Esophagus muscularis mucosa (tissue), 4 donors: ENCODE measurements at regions not wholly inside any gene's neighbourhood (a gene's known extent, or its start where the extent isn't known, plus 50 kb on each side); places are given as distances from the start of the nearest gene placed in this dataset.

Experiments
- DNase-seq: peaks from one replicate; pipeline ENCODE4 v3.0.0-alpha.2; 2017; ENCODE audit errors: extremely low spot score
- H3K27ac ChIP-seq, 4 donors: fragments of 200-600 bp; sonication (generic); replicated peaks in 1 of 4; 1 replicate in 3 of 4; 2 replicates in 1 of 4; pipeline ENCODE4 v1.5.1; 2016 to 2019; ENCODE audit warnings: mild to moderate bottlenecking in 1 of 4
- H3K27me3 ChIP-seq, 4 donors: fragments of 200-600 bp; sonication (generic); one replicate each; pipeline versions ENCODE4 v1.5.1 to v1.6.0; 2016 to 2019
- H3K36me3 ChIP-seq, 4 donors: fragments of 200-600 bp; sonication (generic); one replicate each; pipeline ENCODE4 v1.5.1; 2016 to 2019
- H3K4me1 ChIP-seq, 4 donors: fragments of 200-600 bp; sonication (generic); one replicate each; pipeline ENCODE4 v1.5.1; 2016 to 2019
- H3K4me3 ChIP-seq, 4 donors: fragments of 200-600 bp; sonication (generic); 1 replicate in 2 of 4; 2 replicates in 2 of 4; pipeline ENCODE4 v1.5.1; 2016 to 2019; ENCODE audit warnings: mild to moderate bottlenecking in 4 of 4, moderate library complexity in 1 of 4
- H3K9me3 ChIP-seq, 4 donors: fragments of 200-600 bp; sonication (generic); 1 replicate in 3 of 4; 2 replicates in 1 of 4; pipeline ENCODE4 v1.5.1; 2016 to 2019
- EP300 ChIP-seq: sonication (generic); formaldehyde crosslinking; IDR thresholded peaks from one replicate; pipeline ENCODE4 v1.6.1; 2017; ENCODE audit warnings: antibody characterized with exemption
- POLR2A ChIP-seq: fragments of 450-650 bp; IDR thresholded peaks from one replicate; pipeline ENCODE4 v1.6.1; 2017; ENCODE audit warnings: antibody characterized with exemption, moderate library complexity, mild to moderate bottlenecking, low read depth
- POLR2AphosphoS5 ChIP-seq, 2 donors: sonication (generic); formaldehyde crosslinking; IDR thresholded peaks; one replicate each; pipeline ENCODE4 v1.6.1; 2017; ENCODE audit warnings: antibody characterized with exemption in 2 of 2
- WGBS: methylation state at CpG from one replicate; pipeline ENCODE4 v1.1.5; 2018; 5-methylcytosine and 5-hydroxymethylcytosine counted together
- intact Hi-C: fragments of 100-400 bp; cut with DNase I; formaldehyde crosslinking; loops from one replicate; pipeline ENCODE4 v1.15.1; 2023
- TF ChIP-seq, protein P1 (sequence below), 3 experiments: fragments of 200-600 bp in 2 of 3; fragments of 450-650 bp in 1 of 3; sonication (generic) in 2 of 3; IDR thresholded peaks; one replicate each; pipeline ENCODE4 v1.5.1; 2017 to 2019; ENCODE audit warnings: antibody characterized with exemption in 3 of 3, mild to moderate bottlenecking in 2 of 3, moderate library complexity in 1 of 3

DNA sequence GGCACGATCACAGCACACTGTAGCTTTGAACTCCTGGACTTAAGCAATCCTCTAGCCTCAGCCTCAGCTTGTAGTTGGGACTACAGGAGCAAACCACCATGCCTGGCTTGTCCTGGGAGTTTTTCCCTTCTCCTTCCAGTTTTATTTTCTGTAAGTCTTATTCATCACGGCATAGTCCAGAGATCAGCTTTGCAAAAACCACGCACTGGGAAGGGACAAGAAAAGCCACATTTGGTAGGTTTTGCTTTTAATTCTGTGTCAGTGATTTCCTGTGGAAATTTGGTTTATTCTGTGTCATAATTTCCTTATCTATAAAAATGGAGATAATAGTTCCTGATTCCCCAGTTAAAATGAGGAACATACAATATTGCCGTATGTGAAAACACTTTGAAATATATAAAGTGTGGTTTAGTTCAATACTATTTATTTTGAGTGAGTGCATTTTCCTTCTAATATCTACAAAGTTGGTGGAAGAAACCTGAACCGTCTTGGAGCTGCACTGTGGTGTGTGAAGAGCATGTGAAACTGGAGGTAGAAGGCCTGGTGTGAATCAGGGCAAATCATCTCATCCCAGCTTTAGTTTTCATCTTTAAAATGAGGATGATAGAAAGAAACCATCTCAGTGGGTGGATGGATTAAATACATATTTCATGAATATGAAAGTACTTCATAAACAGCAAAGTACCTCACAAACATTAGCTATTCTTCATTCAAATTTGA lies 92.8 kb upstream of the ELL2 start:
- 78% methylated on average over 5 of the region's 5 CpGs for WGBS
- TF ChIP-seq, protein P1, sequence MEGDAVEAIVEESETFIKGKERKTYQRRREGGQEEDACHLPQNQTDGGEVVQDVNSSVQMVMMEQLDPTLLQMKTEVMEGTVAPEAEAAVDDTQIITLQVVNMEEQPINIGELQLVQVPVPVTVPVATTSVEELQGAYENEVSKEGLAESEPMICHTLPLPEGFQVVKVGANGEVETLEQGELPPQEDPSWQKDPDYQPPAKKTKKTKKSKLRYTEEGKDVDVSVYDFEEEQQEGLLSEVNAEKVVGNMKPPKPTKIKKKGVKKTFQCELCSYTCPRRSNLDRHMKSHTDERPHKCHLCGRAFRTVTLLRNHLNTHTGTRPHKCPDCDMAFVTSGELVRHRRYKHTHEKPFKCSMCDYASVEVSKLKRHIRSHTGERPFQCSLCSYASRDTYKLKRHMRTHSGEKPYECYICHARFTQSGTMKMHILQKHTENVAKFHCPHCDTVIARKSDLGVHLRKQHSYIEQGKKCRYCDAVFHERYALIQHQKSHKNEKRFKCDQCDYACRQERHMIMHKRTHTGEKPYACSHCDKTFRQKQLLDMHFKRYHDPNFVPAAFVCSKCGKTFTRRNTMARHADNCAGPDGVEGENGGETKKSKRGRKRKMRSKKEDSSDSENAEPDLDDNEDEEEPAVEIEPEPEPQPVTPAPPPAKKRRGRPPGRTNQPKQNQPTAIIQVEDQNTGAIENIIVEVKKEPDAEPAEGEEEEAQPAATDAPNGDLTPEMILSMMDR (IDR thresholded peaks at IDR 0.05), result no peak
- TF ChIP-seq POLR2A (no peak), POLR2AphosphoS5 (IDR thresholded peaks at IDR 0.05) (no peak), EP300 (no peak)
- intact Hi-C loops, result no loop called here

DNA sequence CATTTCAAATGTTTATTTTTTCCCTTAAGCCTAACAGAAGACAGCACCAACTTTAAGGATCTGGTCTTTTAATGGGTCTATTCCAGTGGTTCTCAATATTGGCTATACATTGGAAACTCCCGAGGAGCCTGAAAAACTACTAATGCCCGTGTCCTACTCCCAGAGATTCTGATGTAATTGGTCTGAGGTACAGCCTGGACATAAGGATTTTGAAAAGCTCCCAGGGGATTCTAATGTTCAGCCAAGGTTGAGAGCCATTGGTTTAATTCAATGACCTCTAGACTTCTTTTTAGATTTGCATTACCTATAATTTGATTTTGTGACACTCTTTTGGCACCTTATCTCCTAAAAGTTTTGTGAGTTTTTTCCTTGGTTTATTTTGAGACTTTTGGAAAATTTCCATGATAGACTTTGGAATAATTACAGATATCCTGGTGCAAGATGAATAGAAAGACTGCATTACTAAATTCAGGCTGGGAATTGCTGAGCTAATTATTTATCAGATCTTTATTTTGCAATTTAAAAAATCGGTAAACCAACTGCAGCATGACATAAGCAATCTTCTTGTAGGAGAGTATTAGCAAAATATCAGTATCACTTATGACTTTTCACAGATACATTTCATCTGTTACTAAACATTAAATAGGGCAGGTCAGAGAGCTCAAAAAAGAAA lies 91.5 kb upstream of the ELL2 start:
- Histone ChIP-seq H3K4me1 (peaks cover 7 to 30% (median 20%) of the 10 kb centered on the region in 4 donors), H3K4me3 (no peak overlapping the region), H3K9me3 (no peaks in the 10 kb centered on the region), H3K36me3 (no peaks in the 10 kb centered on the region), H3K27ac (no peak overlapping the region), H3K27me3 (no peaks in the 10 kb centered on the region)
- DNase-seq, result no peak
- WGBS, result 82% methylated on average over 3 of the region's 3 CpGs
- intact Hi-C loops, result no loop called here
- no peak for TF ChIP-seq EP300
- no peak for TF ChIP-seq POLR2AphosphoS5 (IDR thresholded peaks at IDR 0.05)
- TF ChIP-seq POLR2A, result no peak
- TF ChIP-seq, protein P1 (IDR thresholded peaks at IDR 0.05), result no peak

More for the DNA sequence above, 92.8 kb upstream of the ELL2 start:
- Histone ChIP-seq H3K4me3 (no peak overlapping the region), H3K27me3 (no peaks in the 10 kb centered on the region), H3K9me3 (no peaks in the 10 kb centered on the region), H3K27ac (no peak overlapping the region), H3K4me1 (peaks cover 7 to 28% (median 16%) of the 10 kb centered on the region in 4 donors), H3K36me3 (no peaks in the 10 kb centered on the region)
- DNase-seq, result no peak

DNA sequence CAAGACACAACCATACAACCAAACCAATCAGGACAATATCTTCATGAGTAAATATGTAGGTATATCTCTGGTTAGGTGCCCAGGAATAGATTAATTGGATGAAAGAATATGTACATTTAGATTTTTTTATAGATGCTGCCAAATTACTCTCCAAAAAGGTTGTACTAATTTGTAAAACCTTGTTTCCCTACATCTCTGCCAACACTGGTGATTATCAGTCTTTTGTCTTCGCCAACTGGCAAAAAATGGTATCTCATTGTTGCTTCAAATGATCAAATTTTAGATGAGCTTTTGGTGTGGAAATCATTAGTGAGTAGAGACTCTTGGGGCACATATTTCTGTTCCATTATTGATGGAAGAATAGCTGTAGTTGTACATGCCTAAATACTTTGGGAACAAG lies 90.7 kb upstream of the ELL2 start:
- Histone ChIP-seq H3K4me1 (peaks cover 7 to 30% (median 20%) of the 10 kb centered on the region in 4 donors), H3K4me3 (no peak overlapping the region), H3K27me3 (no peaks in the 10 kb centered on the region), H3K27ac (no peak overlapping the region), H3K36me3 (no peaks in the 10 kb centered on the region), H3K9me3 (no peaks in the 10 kb centered on the region)
- no peak for DNase-seq
- WGBS, result 100% methylated on average over 1 of the region's 1 CpG
- TF ChIP-seq POLR2A (no peak), POLR2AphosphoS5 (IDR thresholded peaks at IDR 0.05) (no peak), EP300 (no peak)
- TF ChIP-seq, protein P1 (IDR thresholded peaks at IDR 0.05), result no peak
- intact Hi-C loops, result no loop called here

DNA sequence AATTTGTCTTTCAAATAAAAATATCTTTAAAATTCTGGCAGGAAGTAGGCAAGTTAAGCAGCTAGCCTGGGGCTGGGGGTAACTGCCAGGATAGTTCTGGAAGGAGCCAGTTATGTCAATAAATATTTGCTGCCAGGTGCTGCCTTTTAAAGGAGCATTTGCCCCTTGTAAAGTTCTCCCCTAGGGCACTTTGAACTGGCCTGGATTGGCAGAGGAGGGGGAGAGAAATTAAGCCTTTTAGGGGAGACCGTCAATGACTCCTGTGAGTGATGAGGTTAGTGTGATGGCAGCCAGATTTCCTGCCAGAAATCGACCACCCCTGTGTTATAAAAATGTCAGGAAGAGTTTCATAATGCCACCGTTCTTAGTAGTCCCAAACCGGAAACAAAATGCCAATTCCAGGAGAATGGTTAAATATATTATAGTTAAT lies 89.8 kb upstream of the ELL2 start:
- no peaks in the 10 kb centered on the region for H3K9me3 ChIP-seq
- DNase-seq, result no peak

More for the DNA sequence above, 89.8 kb upstream of the ELL2 start:
- intact Hi-C loops, result no loop called here
- no peak overlapping the region for H3K4me3 ChIP-seq
- WGBS, result 48% methylated on average over 4 of the region's 4 CpGs
- no peaks in the 10 kb centered on the region for H3K27me3 ChIP-seq
- H3K36me3 ChIP-seq, result no peaks in the 10 kb centered on the region
- TF ChIP-seq EP300 (no peak), POLR2AphosphoS5 (IDR thresholded peaks at IDR 0.05) (no peak), POLR2A (no peak)
- TF ChIP-seq, protein P1 (IDR thresholded peaks at IDR 0.05), result no peak
- H3K4me1 ChIP-seq, result peaks cover 7 to 30% (median 20%) of the 10 kb centered on the region in 4 donors
- H3K27ac ChIP-seq, result no peak overlapping the region
